HCT116 (cell line): ENCODE measurements at regions not wholly inside any gene's neighbourhood (a gene's known extent, or its start where the extent isn't known, plus 50 kb on each side); places are given as distances from the start of the nearest gene placed in this dataset.

ENCODE experiments used
- ATAC-seq: fragments of 200-7000 bp; cut with Tn5 transposase; 2 replicates; pipeline ENCODE4 v1.9.1; 2020; ENCODE audit warnings: mild to moderate bottlenecking, moderate library complexity
- BruUV-seq: library from RNA; stranded (reverse); fragments of 400-500 nt; replicated peaks from 2 replicates; lab custom pipeline; 2021; lab: Mats Ljungman, UMichigan
- CTCF ChIA-PET: fragments of 300-600 bp; sonication (Branson Sonifier 250); formaldehyde crosslinking; loops from one replicate; lab custom pipeline; 2021; ENCODE audit warnings: antibody characterized with exemption; lab: Charles Lee
- POLR2A ChIA-PET: fragments of 300-600, 350-600 bp; sonication (Branson Sonifier 250); formaldehyde crosslinking; loops from one replicate; lab custom pipeline; 2021; ENCODE audit warnings: antibody characterized with exemption; lab: Charles Lee
- RAD21 ChIA-PET, 2 experiments: fragments of 300-600 bp; sonication (Branson Sonifier 250); formaldehyde crosslinking; loops; one replicate each; lab custom pipeline; 2023; ENCODE audit warnings: low total read pairs in 2 of 2; ENCODE audit not compliant: uncharacterized antibody in 2 of 2, unreplicated experiment in 2 of 2, low non-redundant PET in 1 of 2; lab: Charles Lee
- DNase-seq: peaks from one replicate; pipeline ENCODE4 v3.0.0-alpha.2; 2010; ENCODE audit warnings: low read depth, low spot score
- H2AFZ ChIP-seq: fragments of 200-600 bp; shearing (Covaris generic), sonication (generic); 2 replicates; pipeline ENCODE4 v1.6.1; 2017; ENCODE audit warnings: low read depth, mixed run types, mixed read lengths, antibody characterized with exemption, low read length; ENCODE audit not compliant: poor library complexity, severe bottlenecking
- H3K27ac ChIP-seq: 2 replicates; pipeline ENCODE4 v1.5.1; 2012; ENCODE audit warnings: low read depth, low read length
- H3K27me3 ChIP-seq: fragments of 200-600 bp; sonication (generic); 2 replicates; pipeline ENCODE4 v1.6.1; 2016; ENCODE audit warnings: mixed run types, low read length, mixed read lengths; ENCODE audit not compliant: insufficient read depth
- H3K36me3 ChIP-seq, 2 experiments: fragments of 200-500 bp in 1 of 2; fragments of 200-600 bp in 1 of 2; sonication (Bioruptor generic) in 1 of 2; sonication (generic) in 1 of 2; 2 replicates each; pipeline versions ENCODE4 v1.5.1 to v1.6.1; 2014 to 2016; ENCODE audit warnings: low read length in 2 of 2, inconsistent platforms in 1 of 2, mixed read lengths in 1 of 2, mixed run types in 1 of 2; ENCODE audit not compliant: insufficient read depth in 2 of 2, control insufficient read depth in 1 of 2
- H3K4me1 ChIP-seq, 2 experiments: fragments of 200-600 bp in 1 of 2; sonication (generic) in 1 of 2; 2 replicates each; pipeline versions ENCODE4 v1.5.1 to v1.6.1; 2012 to 2017; ENCODE audit warnings: low read length in 2 of 2, inconsistent platforms in 1 of 2, mild to moderate bottlenecking in 1 of 2, mixed read lengths in 1 of 2, mixed run types in 1 of 2, moderate library complexity in 1 of 2; ENCODE audit not compliant: insufficient read depth in 2 of 2, control insufficient read depth in 1 of 2
- H3K4me2 ChIP-seq: fragments of 200-600 bp; sonication (generic); 2 replicates; pipeline ENCODE4 v1.6.1; 2017; ENCODE audit warnings: mixed run types, low read length, mixed read lengths
- H3K4me3 ChIP-seq, 2 experiments: fragments of 200-600 bp in 1 of 2; sonication (generic) in 1 of 2; replicated peaks in 1 of 2; 2 replicates each; pipeline ENCODE4 v1.5.1; 2011 to 2016; ENCODE audit warnings: low read length in 2 of 2, control low read depth in 1 of 2, low read depth in 1 of 2, mild to moderate bottlenecking in 1 of 2, mixed read lengths in 1 of 2, mixed run types in 1 of 2
- H3K79me2 ChIP-seq: fragments of 200-600 bp; sonication (generic); 2 replicates; pipeline ENCODE4 v1.6.1; 2017; ENCODE audit warnings: mild to moderate bottlenecking, mixed run types, low read length, moderate library complexity, mixed read lengths; ENCODE audit not compliant: insufficient read depth
- H3K9ac ChIP-seq: fragments of 200-600 bp; sonication (generic); 2 replicates; pipeline ENCODE4 v1.6.1; 2016; ENCODE audit warnings: low read length, mixed read lengths
- H3K9me2 ChIP-seq: fragments of 200-600 bp; sonication (generic), shearing (Covaris generic); 2 replicates; pipeline ENCODE4 v1.6.1; 2017; ENCODE audit warnings: mixed run types, mild to moderate bottlenecking, moderate library complexity; ENCODE audit not compliant: insufficient read depth
- H3K9me3 ChIP-seq, 2 experiments: fragments of 200-500 bp in 1 of 2; fragments of 200-600 bp in 1 of 2; sonication (Bioruptor generic) in 1 of 2; sonication (generic) in 1 of 2; 2 replicates each; pipeline ENCODE4 v1.6.1; 2014 to 2017; ENCODE audit warnings: low read length in 2 of 2, mixed read lengths in 2 of 2, inconsistent platforms in 1 of 2, low read depth in 1 of 2, mild to moderate bottlenecking in 1 of 2, mixed run types in 1 of 2, moderate library complexity in 1 of 2; ENCODE audit not compliant: control insufficient read depth in 1 of 2, insufficient read depth in 1 of 2
- H4K20me1 ChIP-seq: fragments of 200-600 bp; sonication (generic), shearing (Covaris generic); 2 replicates; pipeline ENCODE4 v1.6.1; 2017; ENCODE audit warnings: mixed run types, mild to moderate bottlenecking, moderate library complexity; ENCODE audit not compliant: insufficient read depth
- CBX3 ChIP-seq: IDR thresholded peaks from 2 replicates; pipeline ENCODE4 v1.6.1; 2012; ENCODE audit warnings: low read depth
- CEBPB ChIP-seq: IDR thresholded peaks from 2 replicates; pipeline ENCODE4 v1.6.1; 2012; ENCODE audit warnings: low read depth
- EGR1 ChIP-seq: IDR thresholded peaks from 2 replicates; pipeline ENCODE4 v1.6.1; 2012; ENCODE audit warnings: low read depth
- ELF1 ChIP-seq: IDR thresholded peaks from 2 replicates; pipeline ENCODE4 v1.6.1; 2012; ENCODE audit warnings: low read depth, borderline replicate concordance
- EZH2 ChIP-seq: fragments of 200-600 bp; sonication (generic); IDR thresholded peaks from 2 replicates; pipeline ENCODE4 v1.6.1; 2017; ENCODE audit warnings: antibody characterized with exemption, mixed run types
- EZH2phosphoT487 ChIP-seq: fragments of 200-600 bp; IDR thresholded peaks from 2 replicates; pipeline ENCODE4 v1.6.1; 2018; ENCODE audit warnings: antibody characterized with exemption, borderline replicate concordance
- POLR2A ChIP-seq: IDR thresholded peaks from 2 replicates; pipeline ENCODE4 v1.7.0; 2011; ENCODE audit warnings: borderline replicate concordance; ENCODE audit not compliant: insufficient read depth, insufficient read length; ENCODE audit errors: extremely low read depth
- SIN3A ChIP-seq: IDR thresholded peaks from 2 replicates; pipeline ENCODE4 v1.6.1; 2012; ENCODE audit warnings: low read depth
- SRF ChIP-seq: IDR thresholded peaks from 2 replicates; pipeline ENCODE4 v1.6.1; 2012; ENCODE audit warnings: low read depth
- YY1 ChIP-seq: IDR thresholded peaks from 2 replicates; pipeline ENCODE4 v1.6.1; 2011; ENCODE audit warnings: low read length, low read depth, moderate library complexity, mild to moderate bottlenecking; ENCODE audit not compliant: insufficient replicate concordance; ENCODE audit errors: extremely low read depth
- ZFX ChIP-seq: fragments of 450-650 bp; IDR thresholded peaks from 2 replicates; pipeline ENCODE4 v1.6.1; 2017
- ZNF274 ChIP-seq: fragments of 200-500 bp; sonication (Bioruptor generic); IDR thresholded peaks from 2 replicates; pipeline ENCODE4 v1.6.1; 2014; ENCODE audit warnings: mild to moderate bottlenecking, low read depth, low read length, inconsistent platforms
- intact Hi-C: fragments of 100-400 bp; cut with micrococcal nuclease; formaldehyde crosslinking; loops from 2 replicates; pipeline ENCODE4 v1.10.0; 2022
- TF ChIP-seq, protein P1 (sequence below): IDR thresholded peaks from 2 replicates; pipeline ENCODE4 v1.6.1; 2012; ENCODE audit warnings: low read depth

DNA sequence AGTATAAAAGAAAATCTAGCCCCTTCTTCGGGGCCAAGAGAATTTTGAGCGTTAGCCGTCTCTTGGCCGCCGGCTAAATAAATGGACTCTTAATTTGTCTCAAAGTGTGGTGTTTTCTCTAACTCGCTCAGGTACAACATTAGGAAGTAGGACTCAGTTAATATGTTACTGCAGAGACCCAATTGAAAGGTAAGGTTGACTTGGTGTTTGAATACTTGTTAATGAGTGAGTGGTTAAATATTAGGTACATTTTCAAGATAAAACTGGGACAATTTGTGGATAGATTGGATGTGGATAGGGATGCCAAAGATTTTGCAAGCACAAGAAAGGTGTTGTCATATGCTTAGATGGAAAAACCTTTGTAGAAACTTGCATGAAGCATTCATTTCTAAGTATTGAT is 1177.3 kb upstream of the CDH18 start:
- no peaks in the 10 kb centered on the region for H3K79me2 ChIP-seq
- no peaks in the 10 kb centered on the region for H3K9me2 ChIP-seq
- no peak for DNase-seq
- H4K20me1 ChIP-seq = no peaks in the 10 kb centered on the region
- peaks cover 0 to 8% of the 10 kb centered on the region in 2 experiments; a peak in 2 of 4 replicates for H3K9me3 ChIP-seq
- no peak overlapping the region for H3K9ac ChIP-seq
- CTCF ChIA-PET = no interaction called here
- no peak for TF ChIP-seq ZFX
- no peak for TF ChIP-seq CEBPB
- no peak for TF ChIP-seq ZNF274
- TF ChIP-seq YY1 = no peak
- TF ChIP-seq, protein P1, sequence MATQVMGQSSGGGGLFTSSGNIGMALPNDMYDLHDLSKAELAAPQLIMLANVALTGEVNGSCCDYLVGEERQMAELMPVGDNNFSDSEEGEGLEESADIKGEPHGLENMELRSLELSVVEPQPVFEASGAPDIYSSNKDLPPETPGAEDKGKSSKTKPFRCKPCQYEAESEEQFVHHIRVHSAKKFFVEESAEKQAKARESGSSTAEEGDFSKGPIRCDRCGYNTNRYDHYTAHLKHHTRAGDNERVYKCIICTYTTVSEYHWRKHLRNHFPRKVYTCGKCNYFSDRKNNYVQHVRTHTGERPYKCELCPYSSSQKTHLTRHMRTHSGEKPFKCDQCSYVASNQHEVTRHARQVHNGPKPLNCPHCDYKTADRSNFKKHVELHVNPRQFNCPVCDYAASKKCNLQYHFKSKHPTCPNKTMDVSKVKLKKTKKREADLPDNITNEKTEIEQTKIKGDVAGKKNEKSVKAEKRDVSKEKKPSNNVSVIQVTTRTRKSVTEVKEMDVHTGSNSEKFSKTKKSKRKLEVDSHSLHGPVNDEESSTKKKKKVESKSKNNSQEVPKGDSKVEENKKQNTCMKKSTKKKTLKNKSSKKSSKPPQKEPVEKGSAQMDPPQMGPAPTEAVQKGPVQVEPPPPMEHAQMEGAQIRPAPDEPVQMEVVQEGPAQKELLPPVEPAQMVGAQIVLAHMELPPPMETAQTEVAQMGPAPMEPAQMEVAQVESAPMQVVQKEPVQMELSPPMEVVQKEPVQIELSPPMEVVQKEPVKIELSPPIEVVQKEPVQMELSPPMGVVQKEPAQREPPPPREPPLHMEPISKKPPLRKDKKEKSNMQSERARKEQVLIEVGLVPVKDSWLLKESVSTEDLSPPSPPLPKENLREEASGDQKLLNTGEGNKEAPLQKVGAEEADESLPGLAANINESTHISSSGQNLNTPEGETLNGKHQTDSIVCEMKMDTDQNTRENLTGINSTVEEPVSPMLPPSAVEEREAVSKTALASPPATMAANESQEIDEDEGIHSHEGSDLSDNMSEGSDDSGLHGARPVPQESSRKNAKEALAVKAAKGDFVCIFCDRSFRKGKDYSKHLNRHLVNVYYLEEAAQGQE = no peak
- no peak for TF ChIP-seq POLR2A
- TF ChIP-seq CBX3 = no peak
- BruUV-seq = no TSS peak
- H3K4me1 ChIP-seq = no peaks in the 10 kb centered on the region
- H3K4me3 ChIP-seq = no peak overlapping the region
- ATAC-seq = no peak
- intact Hi-C loops = no loop called here
- RAD21 ChIA-PET = no interaction called here
- H3K27ac ChIP-seq = no peak overlapping the region
- H2AFZ ChIP-seq = no peak overlapping the region
- no peak overlapping the region for H3K4me2 ChIP-seq
- no peaks in the 10 kb centered on the region for H3K27me3 ChIP-seq
- no peaks in the 10 kb centered on the region for H3K36me3 ChIP-seq
- POLR2A ChIA-PET = no interaction called here

DNA sequence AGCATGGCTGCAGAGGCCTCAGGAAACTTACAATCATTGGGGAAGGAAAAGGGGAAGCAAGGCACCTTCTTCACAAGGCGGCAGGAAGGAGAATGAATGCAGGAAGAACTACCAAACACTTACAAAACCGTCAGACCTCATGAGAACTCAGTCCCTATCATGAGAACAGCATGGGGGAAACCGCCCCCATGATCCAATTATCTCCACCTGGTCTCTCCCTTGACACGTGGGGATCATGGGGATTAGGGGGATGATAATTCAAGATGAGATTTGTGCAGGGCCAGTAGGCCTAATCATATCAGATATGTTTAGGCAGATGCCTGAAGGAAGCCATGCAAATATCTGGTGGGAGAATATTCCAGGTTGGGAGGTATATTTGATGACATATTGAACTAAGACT is 1176.4 kb upstream of the CDH18 start:
- intact Hi-C loops = no loop called here
- H3K4me2 ChIP-seq = no peak overlapping the region
- peaks cover 0 to 15% of the 10 kb centered on the region in 2 experiments; a peak in 2 of 4 replicates for H3K9me3 ChIP-seq
- H3K27ac ChIP-seq = no peak overlapping the region
- CTCF ChIA-PET = no interaction called here
- BruUV-seq = no TSS peak
- H3K27me3 ChIP-seq = no peaks in the 10 kb centered on the region
- H3K79me2 ChIP-seq = no peaks in the 10 kb centered on the region
- POLR2A ChIA-PET = no interaction called here
- no peaks in the 10 kb centered on the region for H4K20me1 ChIP-seq
- no peak overlapping the region for H3K4me3 ChIP-seq
- no peak for ATAC-seq
- DNase-seq = no peak
- no peaks in the 10 kb centered on the region for H3K4me1 ChIP-seq
- H3K9ac ChIP-seq = no peak overlapping the region
- RAD21 ChIA-PET = no interaction called here
- H3K36me3 ChIP-seq = no peaks in the 10 kb centered on the region
- no peak overlapping the region for H2AFZ ChIP-seq
- H3K9me2 ChIP-seq = no peaks in the 10 kb centered on the region
- TF ChIP-seq EGR1 (no peak), ZFX (no peak), SIN3A (no peak), EZH2 (no peak), ELF1 (no peak), SRF (no peak), EZH2phosphoT487 (no peak)
- TF ChIP-seq, protein P1 = no peak
